OCI-LY7 (cell line): ENCODE measurements at regions not wholly inside any gene's neighbourhood (a gene's known extent, or its start where the extent isn't known, plus 50 kb on each side); places are given as distances from the start of the nearest gene placed in this dataset.
A peak's percentile ranks its signal among the peaks of the same experiment; 100 is the strongest.
"Not testable (repeated sequence)": the region's sequence is repeated elsewhere in the genome, so short reads cannot be mapped to it uniquely, and the experiment has no call there.

Experiments
- BruUV-seq: library from RNA; stranded (reverse); fragments of 400-500 nt; replicated peaks from 2 replicates; lab custom pipeline; 2021; lab: Mats Ljungman, UMichigan
- CTCF ChIA-PET: fragments of 300-600 bp; sonication (Branson Sonifier 250); formaldehyde crosslinking; loops from one replicate; lab custom pipeline; 2022; ENCODE audit warnings: antibody characterized with exemption; ENCODE audit not compliant: unreplicated experiment; lab: Charles Lee
- POLR2A ChIA-PET: fragments of 300-600 bp; sonication (Branson Sonifier 250); formaldehyde crosslinking; loops from one replicate; lab custom pipeline; 2022; ENCODE audit warnings: antibody characterized with exemption; lab: Charles Lee
- DNase-seq: peaks from one replicate; pipeline ENCODE4 v3.0.0-alpha.2; 2015; ENCODE audit warnings: low spot score
- H2AFZ ChIP-seq: fragments of 200-600 bp; sonication (generic), shearing (Covaris generic); 2 replicates; pipeline ENCODE4 v1.6.1; 2014; ENCODE audit warnings: mild to moderate bottlenecking, antibody characterized with exemption, low read length, moderate library complexity
- H3K27ac ChIP-seq: fragments of 200-600 bp; sonication (generic); 2 replicates; pipeline ENCODE4 v1.5.1; 2014; ENCODE audit warnings: mixed run types, low read depth, mild to moderate bottlenecking, moderate library complexity, low read length, inconsistent platforms; ENCODE audit not compliant: poor library complexity, severe bottlenecking
- H3K36me3 ChIP-seq: fragments of 200-600 bp; sonication (generic); 2 replicates; pipeline ENCODE4 v1.6.1; 2014; ENCODE audit warnings: mild to moderate bottlenecking, antibody characterized with exemption, low read length, moderate library complexity, mixed read lengths; ENCODE audit not compliant: insufficient read depth
- H3K4me1 ChIP-seq: fragments of 200-600 bp; sonication (generic); 2 replicates; pipeline ENCODE4 v1.5.1; 2014; ENCODE audit warnings: mild to moderate bottlenecking, low read length; ENCODE audit not compliant: insufficient read depth, poor library complexity, severe bottlenecking
- H3K4me2 ChIP-seq: fragments of 200-600 bp; sonication (generic); 2 replicates; pipeline ENCODE4 v1.6.1; 2014; ENCODE audit warnings: mild to moderate bottlenecking, low read length
- H3K4me3 ChIP-seq: fragments of 200-600 bp; sonication (generic); 2 replicates; pipeline ENCODE4 v1.5.1; 2014; ENCODE audit warnings: mild to moderate bottlenecking, low read depth, low read length; ENCODE audit not compliant: poor library complexity, severe bottlenecking
- H3K79me2 ChIP-seq: fragments of 200-600 bp; sonication (generic); 2 replicates; pipeline ENCODE4 v1.6.1; 2016; ENCODE audit warnings: low read depth, mild to moderate bottlenecking, low read length, moderate library complexity, mixed read lengths; ENCODE audit not compliant: insufficient read depth
- H3K9me2 ChIP-seq: fragments of 200-600 bp; sonication (generic); 2 replicates; pipeline ENCODE4 v1.6.1; 2016; ENCODE audit warnings: mild to moderate bottlenecking, low read length, mixed read lengths; ENCODE audit not compliant: insufficient read depth
- H3K9me3 ChIP-seq: fragments of 200-600 bp; sonication (generic); 2 replicates; pipeline ENCODE4 v1.6.1; 2014; ENCODE audit warnings: mild to moderate bottlenecking, mixed run types, low read length, mixed read lengths
- H4K20me1 ChIP-seq: fragments of 200-600 bp; sonication (generic); 2 replicates; pipeline ENCODE4 v1.6.1; 2014; ENCODE audit warnings: mild to moderate bottlenecking, antibody characterized with exemption, low read length, moderate library complexity, mixed read lengths; ENCODE audit not compliant: insufficient read depth
- CTCF ChIP-seq: fragments of 200-600 bp; sonication (generic); conservative IDR thresholded peaks from 2 replicates; pipeline ENCODE4 v1.5.1; 2014; ENCODE audit warnings: mild to moderate bottlenecking, antibody characterized with exemption, low read length, moderate library complexity, mixed read lengths
- intact Hi-C: fragments of 100-400 bp; cut with micrococcal nuclease; formaldehyde crosslinking; loops from one replicate; pipeline ENCODE4 v1.10.0; 2022; ENCODE audit not compliant: unreplicated experiment

DNA sequence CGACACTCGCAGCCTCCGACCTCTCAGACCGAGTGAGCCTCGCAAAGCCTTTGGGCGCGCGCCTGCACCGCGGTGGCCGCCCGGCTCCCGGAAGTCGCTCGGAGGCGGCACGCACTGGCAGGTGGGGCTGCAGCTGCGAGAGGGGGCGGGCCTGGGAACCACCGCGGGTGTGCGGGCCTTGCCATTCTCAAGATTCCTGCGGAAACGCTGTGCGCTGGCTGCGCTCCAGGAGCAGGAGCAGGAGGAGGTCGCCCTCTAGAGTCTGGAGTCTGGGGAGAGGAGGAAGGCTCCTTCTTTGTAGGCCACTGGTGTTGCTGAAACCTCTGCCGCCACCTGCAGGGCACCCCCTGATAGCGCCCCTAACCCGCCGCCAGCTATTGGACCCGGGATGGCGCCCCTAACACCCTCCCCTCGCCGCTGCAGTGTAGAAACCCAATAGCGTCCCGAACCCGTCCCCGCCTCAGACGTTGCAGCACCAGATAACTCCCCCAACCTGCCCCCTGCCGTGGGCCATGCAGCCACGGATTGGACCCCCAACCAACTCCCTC is 230.6 kb downstream of the LIPI start:
- H3K4me2 ChIP-seq, H3K79me2 ChIP-seq, DNase-seq, H4K20me1 ChIP-seq, BruUV-seq, CTCF ChIA-PET, H3K36me3 ChIP-seq, H3K9me2 ChIP-seq, intact Hi-C loops, H3K4me1 ChIP-seq, H3K9me3 ChIP-seq, H2AFZ ChIP-seq, POLR2A ChIA-PET, H3K4me3 ChIP-seq, H3K27ac ChIP-seq: not testable (repeated sequence)
- TF ChIP-seq CTCF: 0 out of 2 replicates have a peak, but pooled peaks have one; percentile 18

DNA sequence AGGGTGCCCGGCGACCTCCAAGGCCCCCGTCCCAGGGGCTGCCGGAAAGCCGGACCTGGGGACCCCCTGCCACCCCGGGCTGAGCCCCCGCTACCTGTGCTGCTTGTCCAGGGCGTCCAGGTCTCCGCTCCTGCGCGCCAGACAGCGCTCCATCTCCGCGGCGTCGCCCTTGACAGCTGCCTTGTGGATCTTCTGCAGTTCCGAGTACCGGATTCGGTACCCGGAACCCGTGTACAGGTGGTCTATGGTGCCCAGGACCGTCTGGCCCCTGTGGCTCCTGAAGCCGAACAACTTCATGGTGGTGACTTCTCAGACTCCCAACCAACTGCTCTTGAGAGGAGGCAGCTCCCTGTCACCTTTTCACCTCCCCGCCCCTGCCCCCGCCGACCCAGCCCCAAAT is 231.1 kb downstream of the LIPI start:
- H4K20me1 ChIP-seq, BruUV-seq, H2AFZ ChIP-seq, H3K79me2 ChIP-seq, H3K36me3 ChIP-seq, H3K4me2 ChIP-seq, H3K9me3 ChIP-seq, H3K4me1 ChIP-seq, H3K9me2 ChIP-seq, CTCF ChIA-PET, intact Hi-C loops, H3K27ac ChIP-seq, H3K4me3 ChIP-seq, DNase-seq, POLR2A ChIA-PET: not testable (repeated sequence)

DNA sequence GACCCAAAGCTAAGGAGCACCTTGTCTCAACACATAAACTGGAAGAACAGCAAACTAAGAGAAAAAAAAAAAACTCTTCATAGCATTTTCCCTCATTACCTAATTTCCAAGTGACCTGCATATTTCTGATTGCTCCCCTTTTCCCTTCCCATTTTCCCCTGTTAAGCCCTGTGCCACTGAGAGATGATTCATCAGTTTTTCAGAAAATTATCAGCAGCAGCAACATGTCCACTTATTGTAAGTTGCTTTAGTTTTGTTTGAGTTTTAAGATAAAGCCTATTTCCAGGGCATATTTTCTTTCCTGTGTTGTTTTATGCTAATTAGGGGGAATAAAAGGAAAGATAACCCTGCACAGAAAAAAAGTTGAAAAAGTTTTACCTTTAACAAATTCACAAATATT is 236.2 kb downstream of the LIPI start:
- H3K27ac ChIP-seq, CTCF ChIA-PET, POLR2A ChIA-PET, H3K9me3 ChIP-seq, BruUV-seq, H3K4me1 ChIP-seq, H3K36me3 ChIP-seq, intact Hi-C loops, H4K20me1 ChIP-seq, H3K79me2 ChIP-seq, H2AFZ ChIP-seq, H3K4me2 ChIP-seq, DNase-seq, H3K4me3 ChIP-seq, H3K9me2 ChIP-seq: not testable (repeated sequence)

DNA sequence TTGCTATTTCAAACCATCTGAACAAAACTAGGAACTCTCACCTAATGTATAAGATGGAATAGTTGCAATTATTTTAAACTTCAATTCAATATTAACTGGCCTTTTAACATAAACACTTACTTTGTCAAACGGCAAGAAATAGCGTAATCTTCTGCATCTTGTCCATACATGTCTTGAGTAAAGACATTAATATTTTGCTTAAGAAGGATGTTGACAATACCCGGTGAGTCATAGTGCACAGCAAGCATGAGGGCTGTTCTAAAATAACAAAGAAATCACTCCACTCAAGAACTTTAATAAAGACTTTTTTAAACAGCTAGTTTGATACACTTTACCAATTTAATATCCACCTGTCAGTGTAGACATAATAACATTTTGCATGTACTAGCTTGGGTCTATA is 240.9 kb downstream of the LIPI start:
- H3K4me1 ChIP-seq, intact Hi-C loops, H3K36me3 ChIP-seq, H4K20me1 ChIP-seq, H3K4me3 ChIP-seq, DNase-seq, H3K9me3 ChIP-seq, CTCF ChIA-PET, H3K27ac ChIP-seq, POLR2A ChIA-PET, H3K79me2 ChIP-seq, H2AFZ ChIP-seq, H3K9me2 ChIP-seq, BruUV-seq, H3K4me2 ChIP-seq: not testable (repeated sequence)

DNA sequence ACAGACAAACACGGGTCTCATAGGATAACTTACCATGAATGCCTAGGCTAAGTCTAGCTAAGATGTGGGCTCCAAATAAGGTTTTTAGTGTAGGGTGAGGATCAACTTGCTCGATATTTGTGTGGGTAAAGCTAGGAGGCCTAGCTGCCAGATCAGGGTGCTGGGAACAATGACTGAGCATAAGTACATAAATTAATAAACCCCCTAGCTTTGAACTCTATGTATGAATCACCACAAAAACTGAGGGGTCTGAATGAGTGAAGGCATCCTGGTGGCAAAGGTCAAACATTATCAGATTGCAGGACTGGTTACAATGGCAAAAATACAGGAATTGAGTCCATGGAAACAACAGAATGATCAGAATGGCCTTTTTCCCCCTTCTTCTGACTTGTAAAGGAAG is 241.8 kb downstream of the LIPI start:
- H3K4me1 ChIP-seq, H3K79me2 ChIP-seq, H3K36me3 ChIP-seq, H3K9me2 ChIP-seq, H3K27ac ChIP-seq, H4K20me1 ChIP-seq, intact Hi-C loops, H3K4me3 ChIP-seq, DNase-seq, CTCF ChIA-PET, POLR2A ChIA-PET, H3K4me2 ChIP-seq, H2AFZ ChIP-seq, BruUV-seq, H3K9me3 ChIP-seq: not testable (repeated sequence)

DNA sequence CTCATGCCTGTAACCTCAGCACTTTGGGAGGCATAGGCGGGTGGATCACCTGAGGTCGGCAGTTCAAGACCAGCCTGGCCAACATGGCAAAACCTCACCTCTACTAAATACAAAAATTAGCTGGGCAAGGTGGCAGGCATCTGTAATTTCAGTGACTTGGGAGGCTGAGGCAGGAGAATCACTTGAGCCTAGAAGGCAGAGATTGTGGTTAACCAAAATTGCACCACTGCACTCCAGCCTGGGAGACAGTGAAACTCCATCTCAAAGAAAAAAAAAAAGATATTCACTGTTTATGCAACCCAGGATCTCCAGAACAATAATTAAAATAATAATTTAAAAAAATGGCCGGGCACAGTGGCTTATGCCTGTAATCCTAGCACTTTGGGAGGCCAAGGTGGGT is 247.5 kb downstream of the LIPI start:
- DNase-seq, H3K4me3 ChIP-seq, intact Hi-C loops, H3K4me1 ChIP-seq, CTCF ChIA-PET, H3K9me3 ChIP-seq, H3K9me2 ChIP-seq, H3K36me3 ChIP-seq, BruUV-seq, H3K79me2 ChIP-seq, H3K4me2 ChIP-seq, POLR2A ChIA-PET, H4K20me1 ChIP-seq, H2AFZ ChIP-seq, H3K27ac ChIP-seq: not testable (repeated sequence)
